ENCODE measurements at regions not wholly inside any gene's neighbourhood (a gene's known extent, or its start where the extent isn't known, plus 50 kb on each side); places are given as distances from the start of the nearest gene placed in this dataset.

DNA sequence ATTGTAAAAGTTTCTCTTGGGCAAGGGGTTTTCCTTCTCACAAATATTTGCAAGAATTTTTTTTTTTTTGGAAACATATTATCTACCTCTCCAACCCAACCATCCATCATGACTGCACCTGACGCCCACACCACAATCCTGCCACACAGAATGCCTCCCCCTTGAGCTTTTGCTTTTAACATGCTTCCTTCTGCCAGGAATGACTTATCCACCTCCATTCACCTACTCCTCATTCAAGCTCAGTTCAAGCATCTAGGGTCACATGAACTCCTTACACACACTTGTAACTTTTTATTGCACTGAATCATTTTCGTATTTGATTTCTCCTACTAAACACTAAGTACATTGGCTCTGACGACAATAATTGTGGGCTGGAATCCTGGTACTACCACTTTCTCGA is 660.1 kb upstream of the AUTS2 start:
- H3K4me1 ChIP-seq (ENCODE audit: low read length) = no peaks in the 10 kb centered on the region
- no peak for DNase-seq
- no peaks in the 10 kb centered on the region for H3K36me3 ChIP-seq (replicated peaks; ENCODE audit: insufficient read depth, low read length)
- H4K20me1 ChIP-seq (ENCODE audit: insufficient read depth, low read length) = no peaks in the 10 kb centered on the region
- no peaks in the 10 kb centered on the region for H3K79me2 ChIP-seq (ENCODE audit: low read length)
- H3K27ac ChIP-seq (ENCODE audit: low read length) = no peak overlapping the region
- no peaks in the 10 kb centered on the region for H3K27me3 ChIP-seq (replicated peaks; ENCODE audit: insufficient read depth, low read length)
- no peak overlapping the region for H3K4me3 ChIP-seq (ENCODE audit: low read length)
- H3K9me2 ChIP-seq (replicated peaks; ENCODE audit: insufficient read depth, low read length) = no peaks in the 10 kb centered on the region
- H3F3A ChIP-seq (ENCODE audit: insufficient read depth, low read length) = no peaks in the 10 kb centered on the region
- H3K4me2 ChIP-seq (ENCODE audit: low read depth, low read length) = no peak overlapping the region
- H3K9me3 ChIP-seq (replicated peaks; ENCODE audit: insufficient read depth, low read length) = no peaks in the 10 kb centered on the region
- TF ChIP-seq, protein P1, sequence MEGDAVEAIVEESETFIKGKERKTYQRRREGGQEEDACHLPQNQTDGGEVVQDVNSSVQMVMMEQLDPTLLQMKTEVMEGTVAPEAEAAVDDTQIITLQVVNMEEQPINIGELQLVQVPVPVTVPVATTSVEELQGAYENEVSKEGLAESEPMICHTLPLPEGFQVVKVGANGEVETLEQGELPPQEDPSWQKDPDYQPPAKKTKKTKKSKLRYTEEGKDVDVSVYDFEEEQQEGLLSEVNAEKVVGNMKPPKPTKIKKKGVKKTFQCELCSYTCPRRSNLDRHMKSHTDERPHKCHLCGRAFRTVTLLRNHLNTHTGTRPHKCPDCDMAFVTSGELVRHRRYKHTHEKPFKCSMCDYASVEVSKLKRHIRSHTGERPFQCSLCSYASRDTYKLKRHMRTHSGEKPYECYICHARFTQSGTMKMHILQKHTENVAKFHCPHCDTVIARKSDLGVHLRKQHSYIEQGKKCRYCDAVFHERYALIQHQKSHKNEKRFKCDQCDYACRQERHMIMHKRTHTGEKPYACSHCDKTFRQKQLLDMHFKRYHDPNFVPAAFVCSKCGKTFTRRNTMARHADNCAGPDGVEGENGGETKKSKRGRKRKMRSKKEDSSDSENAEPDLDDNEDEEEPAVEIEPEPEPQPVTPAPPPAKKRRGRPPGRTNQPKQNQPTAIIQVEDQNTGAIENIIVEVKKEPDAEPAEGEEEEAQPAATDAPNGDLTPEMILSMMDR (IDR thresholded peaks at IDR 0.05; ENCODE audit: low read length) = no peak
- TF ChIP-seq EZH2 (optimal IDR thresholded peaks at IDR 0.05; ENCODE audit: low read depth, low read length) (no peak), EZH2phosphoT487 (IDR thresholded peaks at IDR 0.05; ENCODE audit: low read length) (no peak)
- H3K9ac ChIP-seq (ENCODE audit: low read length) = no peak overlapping the region
- no peak overlapping the region for H2AFZ ChIP-seq (ENCODE audit: low read length)

DNA sequence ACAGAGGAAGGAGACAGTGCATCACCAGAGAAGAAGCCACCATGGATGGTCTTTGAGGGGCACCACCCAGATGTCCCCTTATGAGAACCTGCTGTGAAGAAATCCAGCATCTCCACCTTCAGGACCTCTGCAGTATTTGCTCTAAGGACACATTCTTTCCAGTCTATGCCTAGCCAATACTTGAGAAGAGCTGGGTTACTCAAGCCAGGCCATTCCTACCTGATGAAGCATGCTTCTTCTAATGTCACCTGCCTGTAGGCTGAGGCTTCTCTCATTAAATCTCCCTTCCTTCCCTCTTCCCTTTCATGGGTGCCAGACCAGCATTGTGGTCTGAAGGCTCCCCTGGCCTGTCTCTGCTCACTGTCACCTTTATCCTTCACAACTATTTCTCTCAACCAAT is 654.5 kb upstream of the AUTS2 start:
- Histone ChIP-seq H3K9me3 (replicated peaks; ENCODE audit: insufficient read depth, low read length) (no peaks in the 10 kb centered on the region), H3K4me3 (ENCODE audit: low read length) (no peak overlapping the region), H3K79me2 (ENCODE audit: low read length) (no peaks in the 10 kb centered on the region), H3K27me3 (replicated peaks; ENCODE audit: insufficient read depth, low read length) (no peaks in the 10 kb centered on the region), H2AFZ (ENCODE audit: low read length) (no peak overlapping the region), H3K4me2 (ENCODE audit: low read depth, low read length) (no peak overlapping the region), H4K20me1 (ENCODE audit: insufficient read depth, low read length) (no peaks in the 10 kb centered on the region), H3K4me1 (ENCODE audit: low read length) (no peaks in the 10 kb centered on the region), H3K27ac (ENCODE audit: low read length) (no peak overlapping the region), H3K36me3 (replicated peaks; ENCODE audit: insufficient read depth, low read length) (no peaks in the 10 kb centered on the region), H3K9ac (ENCODE audit: low read length) (no peak overlapping the region), H3F3A (ENCODE audit: insufficient read depth, low read length) (no peaks in the 10 kb centered on the region), H3K9me2 (replicated peaks; ENCODE audit: insufficient read depth, low read length) (no peaks in the 10 kb centered on the region)
- no peak for TF ChIP-seq EZH2phosphoT487 (IDR thresholded peaks at IDR 0.05; ENCODE audit: low read length)
- TF ChIP-seq EZH2 (optimal IDR thresholded peaks at IDR 0.05; ENCODE audit: low read depth, low read length) = no peak
- TF ChIP-seq, protein P1 (IDR thresholded peaks at IDR 0.05; ENCODE audit: low read length) = no peak
- no peak for DNase-seq

DNA sequence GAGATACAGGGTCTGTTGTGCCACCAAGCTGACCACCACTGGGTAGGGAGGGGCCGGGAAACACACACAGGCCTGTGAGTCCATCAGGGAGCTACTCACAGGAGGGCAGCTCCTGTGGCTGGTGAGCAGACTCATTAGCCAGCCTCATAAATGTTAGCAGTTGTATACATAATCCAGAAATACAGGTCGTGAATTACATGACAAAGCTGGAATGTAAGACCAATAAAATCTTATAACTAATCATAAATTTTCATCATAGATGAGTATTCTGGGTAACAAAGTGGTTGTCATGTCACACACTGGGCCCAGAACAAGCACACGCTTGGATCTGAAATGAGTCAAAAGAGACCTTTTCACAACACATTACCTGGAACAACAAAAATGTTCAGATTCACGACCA is 642.6 kb upstream of the AUTS2 start:
- Histone ChIP-seq H3K4me2 (ENCODE audit: low read depth, low read length) (no peak overlapping the region), H3F3A (ENCODE audit: insufficient read depth, low read length) (no peaks in the 10 kb centered on the region), H3K9me2 (replicated peaks; ENCODE audit: insufficient read depth, low read length) (no peaks in the 10 kb centered on the region), H3K36me3 (replicated peaks; ENCODE audit: insufficient read depth, low read length) (no peaks in the 10 kb centered on the region), H3K9me3 (replicated peaks; ENCODE audit: insufficient read depth, low read length) (no peaks in the 10 kb centered on the region), H3K4me3 (ENCODE audit: low read length) (no peak overlapping the region), H3K79me2 (ENCODE audit: low read length) (no peaks in the 10 kb centered on the region), H4K20me1 (ENCODE audit: insufficient read depth, low read length) (no peaks in the 10 kb centered on the region), H3K9ac (ENCODE audit: low read length) (no peak overlapping the region), H3K27ac (ENCODE audit: low read length) (no peak overlapping the region), H3K4me1 (ENCODE audit: low read length) (no peaks in the 10 kb centered on the region), H3K27me3 (replicated peaks; ENCODE audit: insufficient read depth, low read length) (no peaks in the 10 kb centered on the region), H2AFZ (ENCODE audit: low read length) (no peak overlapping the region)
- TF ChIP-seq EZH2phosphoT487 (IDR thresholded peaks at IDR 0.05; ENCODE audit: low read length) (no peak), EZH2 (optimal IDR thresholded peaks at IDR 0.05; ENCODE audit: low read depth, low read length) (no peak)
- TF ChIP-seq, protein P1 (IDR thresholded peaks at IDR 0.05; ENCODE audit: low read length) = no peak
- no peak for DNase-seq
